HG03460 (cell line): ENCODE measurements at regions not wholly inside any gene's neighbourhood (a gene's known extent, or its start where the extent isn't known, plus 50 kb on each side); places are given as distances from the start of the nearest gene placed in this dataset.
"Not testable (repeated sequence)": the region's sequence is repeated elsewhere in the genome, so short reads cannot be mapped to it uniquely, and the experiment has no call there.

Experiments used
- ATAC-seq: cut with Tn5 transposase; IDR thresholded peaks from one replicate; pipeline ENCODE4 v1.9.1; 2021; ENCODE audit not compliant: unreplicated experiment

DNA sequence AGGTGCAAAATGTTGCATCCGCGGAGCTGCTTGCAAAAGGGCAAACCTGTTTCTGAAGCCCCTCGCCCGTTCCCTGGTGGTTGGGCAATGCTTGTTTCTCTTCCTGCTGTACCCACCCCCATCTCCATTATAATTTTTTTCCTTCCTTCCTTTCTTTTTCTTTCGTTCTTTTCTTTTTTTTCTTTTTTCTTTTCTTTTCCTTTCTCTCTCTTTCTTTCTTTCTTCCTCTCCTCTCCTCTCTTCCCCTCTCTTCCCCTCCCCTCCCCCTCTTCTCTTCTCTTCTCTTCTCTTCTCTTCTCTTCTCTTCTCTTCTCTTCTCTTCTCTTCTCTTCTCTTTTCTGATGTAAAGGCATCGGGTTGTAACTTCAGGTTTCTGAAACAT lies 278.2 kb downstream of the GATA3 start:
- ATAC-seq: no peak

- ATAC-seq: no peak
Observed at GRCh38 chr10:8334631-8335030, 280.1 kb downstream of the GATA3 start.

- no peak for ATAC-seq
Observed at GRCh38 chr10:8336629-8337331, 282.3 kb downstream of the GATA3 start.

DNA sequence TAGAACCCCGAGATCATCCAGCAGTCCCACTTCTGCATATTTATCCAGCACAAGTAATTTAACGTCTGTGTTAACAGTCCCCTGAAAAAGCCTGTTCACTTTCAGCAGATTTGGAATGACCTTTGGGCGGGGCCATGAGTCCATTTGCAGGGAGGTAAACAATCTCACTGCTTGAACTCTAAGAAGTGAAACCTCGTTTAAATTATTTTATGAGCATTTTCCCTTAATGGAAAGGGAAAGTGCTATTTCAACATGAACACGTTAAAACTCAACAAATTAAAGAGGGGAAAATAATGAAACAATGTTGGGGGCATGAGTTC lies 282.8 kb downstream of the GATA3 start:
- no peak for ATAC-seq

GRCh38 chr10:8338177-8338766 lies 283.8 kb downstream of the GATA3 start:
- no peak for ATAC-seq

DNA sequence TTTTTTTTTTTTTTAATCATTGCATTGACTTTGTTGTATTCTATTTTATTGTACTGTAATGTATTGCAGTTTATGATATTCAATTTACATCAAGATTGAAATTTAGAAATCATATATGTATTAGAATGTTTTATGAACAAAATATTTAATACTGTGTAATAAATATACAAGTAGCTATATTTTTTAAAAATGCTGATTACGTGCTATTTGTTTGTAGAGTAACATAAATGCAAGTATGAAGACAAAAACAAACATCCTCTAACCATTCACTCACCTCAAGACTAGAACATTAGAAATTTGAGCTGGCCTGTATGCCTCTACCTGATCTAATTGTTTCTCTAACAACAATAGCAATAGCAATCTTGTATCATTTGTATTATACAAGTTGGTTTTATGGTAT lies 290.3 kb downstream of the GATA3 start:
- ATAC-seq: no peak

GRCh38 chr10:8346861-8347260 lies 292.4 kb downstream of the GATA3 start:
- no peak for ATAC-seq

GRCh38 chr10:8347614-8348013 lies 293.1 kb downstream of the GATA3 start:
- ATAC-seq: not testable (repeated sequence)

GRCh38 chr10:8349610-8350249 lies 295.2 kb downstream of the GATA3 start:
- ATAC-seq: no peak

DNA sequence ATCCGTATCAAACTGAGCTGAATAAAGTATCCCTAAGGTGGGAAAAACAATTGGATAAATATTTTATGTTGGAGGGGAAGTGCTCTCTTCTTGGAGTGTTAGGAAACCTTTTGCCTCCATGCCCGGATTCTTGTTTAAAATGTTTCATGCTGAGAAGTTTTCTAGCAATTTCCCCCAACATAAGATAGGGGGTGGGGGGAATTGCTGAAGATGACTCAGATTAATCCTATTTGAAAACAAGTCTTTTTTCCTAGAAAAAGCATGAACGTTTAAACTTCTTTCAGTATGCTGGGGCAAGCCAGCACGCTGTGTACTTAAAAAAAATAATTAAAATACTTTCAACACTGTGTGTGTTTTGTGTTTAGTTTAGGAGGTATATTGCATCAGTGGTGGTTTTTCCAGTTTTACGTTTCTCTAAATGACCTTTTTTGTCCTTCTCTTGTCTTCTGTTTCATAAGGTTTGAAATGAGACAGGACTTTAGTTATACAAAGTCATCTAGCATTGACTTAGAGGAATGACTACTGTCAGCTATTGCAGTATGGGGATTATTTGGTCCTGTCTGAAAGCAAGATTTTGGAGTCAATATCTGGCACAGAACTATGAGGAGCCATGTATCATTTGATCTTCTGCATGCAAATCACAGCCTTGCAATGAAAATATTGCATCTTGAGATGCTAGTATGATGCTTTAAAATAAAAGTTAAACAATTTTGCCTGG lies 295.9 kb downstream of the GATA3 start:
- no peak for ATAC-seq

- ATAC-seq: no peak
Observed at GRCh38 chr10:8352171-8353075, 297.9 kb downstream of the GATA3 start.

GRCh38 chr10:8356283-8356682 lies 301.8 kb downstream of the GATA3 start:
- ATAC-seq: no peak

DNA sequence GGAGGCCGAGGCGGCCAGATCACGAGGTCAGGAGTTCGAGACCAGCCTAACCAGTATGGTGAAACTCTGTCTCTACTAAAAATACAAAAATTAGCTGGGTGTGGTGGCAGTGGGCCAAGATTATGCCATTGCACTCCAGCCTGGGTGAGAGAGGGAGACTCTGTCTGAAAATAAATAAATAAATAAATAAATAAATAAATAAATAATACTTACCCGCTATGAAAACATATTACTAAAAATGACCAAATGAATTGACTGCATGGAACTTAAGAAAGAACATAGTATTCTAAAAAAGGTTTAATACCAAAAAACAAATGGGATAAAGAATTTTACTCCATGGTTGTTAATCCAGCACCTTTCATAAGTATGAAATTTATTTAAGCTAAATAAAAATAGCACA lies 305.0 kb downstream of the GATA3 start:
- no peak for ATAC-seq

DNA sequence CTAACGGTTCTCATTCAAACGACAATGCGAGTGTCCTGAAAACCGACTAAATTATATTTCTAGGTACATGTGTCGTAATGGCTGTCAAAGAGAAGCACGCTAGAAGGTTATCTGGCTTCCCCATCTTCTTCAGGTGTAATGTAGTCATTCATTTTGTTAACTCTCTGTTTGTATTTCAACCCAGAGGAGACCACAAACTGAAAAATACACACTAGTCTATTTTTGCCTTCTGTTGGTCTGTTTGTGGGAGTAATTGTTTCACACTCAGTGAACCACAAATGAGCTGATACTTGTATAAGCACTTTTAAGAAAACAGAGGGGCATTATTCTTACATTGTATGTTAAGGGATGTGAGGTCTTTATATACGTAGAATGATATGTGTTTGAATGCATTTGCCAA lies 305.9 kb downstream of the GATA3 start:
- ATAC-seq: no peak

DNA sequence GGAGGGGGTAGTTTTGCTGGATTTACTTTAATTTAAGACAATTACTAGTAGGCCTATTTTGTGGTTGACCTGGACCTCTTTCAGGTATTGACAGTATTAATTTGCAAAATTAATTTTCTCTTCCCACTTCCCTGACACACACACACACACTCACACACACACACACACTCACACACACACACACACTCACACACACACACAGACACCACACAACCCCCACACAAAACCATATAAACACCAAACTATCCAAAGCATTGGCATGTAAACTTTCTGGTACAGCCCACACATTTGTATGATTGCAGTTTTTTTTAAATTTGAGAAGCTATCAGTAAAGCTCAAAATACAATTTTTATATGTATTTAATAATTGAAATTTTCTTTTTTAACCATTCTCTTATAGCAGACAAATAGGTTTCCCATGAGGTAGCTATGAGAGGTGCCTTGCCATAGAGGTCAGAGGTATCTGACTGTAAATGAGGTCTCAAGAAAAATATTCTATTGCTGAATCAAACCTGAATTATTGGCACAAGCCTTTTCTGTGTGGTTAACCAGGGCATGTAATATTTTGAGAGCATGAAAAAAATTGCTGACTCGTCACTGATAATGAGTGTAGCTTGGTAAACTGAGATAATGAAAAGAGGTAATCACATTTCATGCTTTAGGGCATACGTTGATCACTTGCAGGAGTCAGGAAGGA lies 306.5 kb downstream of the GATA3 start:
- no peak for ATAC-seq

- no peak for ATAC-seq
Observed at GRCh38 chr10:8361510-8361844, 307.0 kb downstream of the GATA3 start.

DNA sequence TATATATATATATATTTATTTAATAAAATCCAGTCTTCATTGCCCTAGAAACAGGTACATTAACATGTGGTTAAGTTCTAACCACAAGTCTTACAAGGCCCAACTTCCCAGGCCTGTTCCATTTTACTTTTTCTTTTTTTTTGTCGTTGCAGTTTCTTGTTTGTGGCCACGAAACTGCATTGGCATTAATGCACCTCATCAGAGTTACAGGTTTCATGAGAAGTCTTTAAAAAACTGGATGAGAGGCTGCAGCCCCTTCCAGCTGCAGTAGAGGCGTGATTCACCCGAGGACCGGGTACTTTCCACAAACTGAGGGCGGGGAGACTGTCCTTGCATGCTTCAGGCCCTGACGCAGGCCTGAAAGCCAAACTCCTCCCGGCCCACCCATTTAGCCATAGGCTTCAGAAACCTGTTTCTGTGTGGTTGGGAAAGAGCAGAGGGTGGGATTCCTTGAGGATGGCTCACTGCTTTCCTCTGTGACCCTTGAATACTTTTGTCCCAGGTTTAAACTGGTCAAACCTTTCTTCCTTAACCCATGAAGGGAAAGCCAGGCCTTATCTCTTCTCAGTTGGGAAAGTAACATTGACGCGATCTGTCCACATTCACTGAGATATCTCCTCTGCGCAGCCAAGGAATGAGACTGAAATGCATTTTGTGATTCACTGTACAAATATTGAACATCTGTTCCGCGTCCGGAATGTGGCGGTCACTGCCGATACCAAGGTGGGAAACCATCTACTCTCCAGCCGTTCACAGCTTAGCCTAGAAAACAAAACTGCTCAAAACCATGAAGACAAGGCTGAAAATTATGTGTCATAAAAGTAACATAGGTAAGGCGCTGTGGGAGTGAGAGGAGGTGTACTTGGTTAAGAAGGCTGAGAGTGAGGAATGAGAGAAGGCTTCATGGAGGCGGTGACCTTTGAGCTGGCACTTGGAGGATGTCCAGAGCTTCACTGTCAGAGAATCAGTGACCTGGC lies 311.7 kb downstream of the GATA3 start:
- no peak for ATAC-seq

- not testable (repeated sequence) for ATAC-seq
Observed at GRCh38 chr10:8367672-8368411, 313.4 kb downstream of the GATA3 start.

DNA sequence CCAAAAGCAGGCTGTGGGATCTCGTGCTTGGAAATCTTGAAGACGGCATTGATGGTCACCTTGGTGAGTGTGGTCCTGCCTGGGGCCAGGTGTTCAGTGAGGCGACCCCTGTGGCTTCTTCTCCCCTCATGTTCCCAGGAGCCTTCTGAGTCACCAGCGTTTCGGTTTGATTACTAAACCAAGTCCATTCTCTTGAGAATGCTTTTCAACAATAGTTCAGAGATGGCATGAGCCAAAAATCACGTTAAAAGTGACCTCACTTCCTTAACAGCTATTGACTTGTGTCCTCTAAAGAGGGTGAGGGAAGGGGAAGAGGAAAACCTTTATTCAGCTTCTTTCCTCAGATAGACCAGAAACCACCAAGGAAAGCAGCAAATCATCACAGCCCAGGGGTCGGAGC lies 315.2 kb downstream of the GATA3 start:
- ATAC-seq: no peak
